SK-N-SH (cell line): ENCODE measurements at regions not wholly inside any gene's neighbourhood (a gene's known extent, or its start where the extent isn't known, plus 50 kb on each side); places are given as distances from the start of the nearest gene placed in this dataset.

Source experiments
- CTCF ChIA-PET: fragments of 300-600, 350-600 bp; formaldehyde crosslinking; extraction: SDS; loops from one replicate; lab custom pipeline; 2021; lab: Yijun Ruan, JAX
- POLR2A ChIA-PET: fragments of 350-600 bp; sonication (Branson Sonifier 250); formaldehyde crosslinking; extraction: SDS; loops from one replicate; lab custom pipeline; 2020; ENCODE audit warnings: antibody characterized with exemption, inconsistent platforms; lab: Yijun Ruan, JAX
- DNase-seq: peaks from one replicate; pipeline ENCODE4 v3.0.0; 2012
- H2AFZ ChIP-seq: fragments of 200-600 bp; sonication (generic); 2 replicates; pipeline ENCODE4 v1.8.1; 2016; ENCODE audit warnings: antibody characterized with exemption, mild to moderate bottlenecking, low read depth
- H3F3A ChIP-seq: fragments of 200-600 bp; sonication (generic); replicated peaks from 2 replicates; pipeline ENCODE3; 2016; ENCODE audit warnings: antibody characterized with exemption, mild to moderate bottlenecking; ENCODE audit not compliant: insufficient read depth
- H3K27ac ChIP-seq, 2 experiments: fragments of 200-500 bp in 1 of 2; fragments of 200-600 bp in 1 of 2; sonication (Bioruptor generic) in 1 of 2; sonication (generic), shearing (Covaris generic) in 1 of 2; 2 replicates each; pipeline versions ENCODE4 v1.5.1 to v1.6.1; 2014 to 2016; ENCODE audit warnings: low read depth in 2 of 2, inconsistent platforms in 1 of 2, low read length in 1 of 2, mild to moderate bottlenecking in 1 of 2, mixed read lengths in 1 of 2
- H3K27me3 ChIP-seq: fragments of 200-600 bp; sonication (generic), shearing (Covaris generic); 2 replicates; pipeline ENCODE4 v1.6.1; 2016; ENCODE audit warnings: mixed run types; ENCODE audit not compliant: insufficient read depth
- H3K36me3 ChIP-seq, 2 experiments: fragments of 200-500 bp in 1 of 2; fragments of 200-600 bp in 1 of 2; sonication (Bioruptor generic) in 1 of 2; sonication (generic) in 1 of 2; replicated peaks in 1 of 2; 2 replicates each; pipeline versions ENCODE3 to v1.5.1; 2014 to 2016; ENCODE audit warnings: low read length in 1 of 2, mild to moderate bottlenecking in 1 of 2; ENCODE audit not compliant: insufficient read depth in 2 of 2, control insufficient read depth in 1 of 2
- H3K4me1 ChIP-seq, 2 experiments: fragments of 200-500 bp in 1 of 2; fragments of 200-600 bp in 1 of 2; sonication (Bioruptor generic) in 1 of 2; sonication (generic), shearing (Covaris generic) in 1 of 2; 2 replicates each; pipeline versions ENCODE4 v1.5.1 to v1.6.1; 2014 to 2016; ENCODE audit warnings: low read depth in 1 of 2, low read length in 1 of 2, mixed run types in 1 of 2; ENCODE audit not compliant: insufficient read depth in 2 of 2, control insufficient read depth in 1 of 2
- H3K4me2 ChIP-seq: fragments of 200-600 bp; sonication (generic), shearing (Covaris generic); 2 replicates; pipeline ENCODE4 v1.6.1; 2017; ENCODE audit warnings: mixed run types
- H3K4me3 ChIP-seq, 2 experiments: fragments of 200-500 bp in 1 of 2; fragments of 200-600 bp in 1 of 2; sonication (Bioruptor generic) in 1 of 2; sonication (generic), shearing (Covaris generic) in 1 of 2; 2 replicates each; pipeline versions ENCODE4 v1.5.1 to v1.8.1; 2014 to 2016; ENCODE audit warnings: low read depth in 2 of 2, inconsistent platforms in 1 of 2, low read length in 1 of 2, mild to moderate bottlenecking in 1 of 2, mixed read lengths in 1 of 2, moderate library complexity in 1 of 2
- H3K79me2 ChIP-seq: fragments of 200-600 bp; sonication (generic); 2 replicates; pipeline ENCODE4 v1.8.1; 2017; ENCODE audit warnings: mild to moderate bottlenecking; ENCODE audit not compliant: insufficient read depth
- H3K9ac ChIP-seq: fragments of 200-600 bp; sonication (generic); 2 replicates; pipeline ENCODE4 v1.6.1; 2017; ENCODE audit warnings: mixed run types
- H3K9me2 ChIP-seq: fragments of 200-600 bp; sonication (generic); 2 replicates; pipeline ENCODE4 v1.6.1; 2017; ENCODE audit warnings: mixed run types
- H3K9me3 ChIP-seq: fragments of 200-600 bp; sonication (generic); 2 replicates; pipeline ENCODE4 v1.6.1; 2017; ENCODE audit warnings: mixed run types, mild to moderate bottlenecking, moderate library complexity
- H4K20me1 ChIP-seq: fragments of 200-600 bp; sonication (generic); 2 replicates; pipeline ENCODE4 v1.6.1; 2017; ENCODE audit warnings: mild to moderate bottlenecking, mixed run types; ENCODE audit not compliant: insufficient read depth
- CTCF ChIP-seq: fragments of 200-600 bp; sonication (generic); IDR thresholded peaks from 2 replicates; pipeline ENCODE4 v1.6.1; 2017; ENCODE audit warnings: antibody characterized with exemption, mild to moderate bottlenecking, moderate library complexity
- FOSL2 ChIP-seq: IDR thresholded peaks from 2 replicates; pipeline ENCODE4 v1.4.0; 2012; ENCODE audit warnings: low read depth, mild to moderate bottlenecking, moderate library complexity, borderline replicate concordance
- FOXJ3 ChIP-seq: sonication (generic); formaldehyde crosslinking; IDR thresholded peaks from 2 replicates; pipeline ENCODE4 v1.5.1; 2020; ENCODE audit warnings: mild to moderate bottlenecking, missing genetic modification reagents
- GATA2 ChIP-seq: sonication (generic); formaldehyde crosslinking; IDR thresholded peaks from 2 replicates; pipeline ENCODE4 v1.5.0; 2020; ENCODE audit warnings: mild to moderate bottlenecking, missing genetic modification reagents
- IRF3 ChIP-seq: fragments of 150-350 bp; IDR thresholded peaks from 2 replicates; pipeline ENCODE4 v1.6.1; 2016; ENCODE audit warnings: mild to moderate bottlenecking, low read depth, low read length
- NFIC ChIP-seq: IDR thresholded peaks from 2 replicates; pipeline ENCODE4 v1.4.0; 2012; ENCODE audit warnings: borderline replicate concordance
- PBX3 ChIP-seq: IDR thresholded peaks from 2 replicates; pipeline ENCODE4; 2012
- RAD21 ChIP-seq: IDR thresholded peaks from 2 replicates; pipeline ENCODE4 v1.6.1; 2012; ENCODE audit warnings: mild to moderate bottlenecking, low read length
- RFX5 ChIP-seq: IDR thresholded peaks from 2 replicates; pipeline ENCODE4 v1.6.1; 2012; ENCODE audit warnings: mild to moderate bottlenecking, improper control_type of control experiment, low read length
- TCF12 ChIP-seq: IDR thresholded peaks from 2 replicates; pipeline ENCODE4 v1.4.0; 2012
- YY1 ChIP-seq: IDR thresholded peaks from 2 replicates; pipeline ENCODE4 v1.4.0; 2012; ENCODE audit warnings: low read depth, mild to moderate bottlenecking
- WGBS: methylation state at CpG from one replicate; pipeline ENCODE4 v1.1.6; 2017; ENCODE audit warnings: low lambda C conversion rate; 5-methylcytosine and 5-hydroxymethylcytosine counted together

GRCh38 chr11:80517701-80518100 lies 1076.9 kb upstream of the TENM4 start (continued):
- TF ChIP-seq IRF3 (no peak), NFIC (no peak), CTCF (no peak), TCF12 (no peak)

- no peak for DNase-seq
- 7% methylated on average over 1 of the region's 1 CpG for WGBS
Measured at GRCh38 chr11:80515097-80515496, 1074.3 kb upstream of the TENM4 start.

More at GRCh38 chr11:80515097-80515496, 1074.3 kb upstream of the TENM4 start:
- no peaks in the 10 kb centered on the region for H3K9me2 ChIP-seq
- H3K9me3 ChIP-seq, result no peaks in the 10 kb centered on the region
- no peak overlapping the region for H3K4me2 ChIP-seq
- TF ChIP-seq FOXJ3 (CRISPR knock-in tag) (no peak), NFIC (no peak), RAD21 (no peak), GATA2 (CRISPR knock-in tag) (no peak), IRF3 (no peak), RFX5 (no peak), FOSL2 (no peak), YY1 (no peak), PBX3 (no peak)
- H2AFZ ChIP-seq, result no peak overlapping the region
- no peak overlapping the region for H3K9ac ChIP-seq
- no peaks in the 10 kb centered on the region for H3K27me3 ChIP-seq
- no peaks in the 10 kb centered on the region for H3F3A ChIP-seq
- H3K4me1 ChIP-seq, result no peaks in the 10 kb centered on the region
- H3K36me3 ChIP-seq, result no peaks in the 10 kb centered on the region
- ChIA-PET CTCF (interaction anchor here (1.2 kb wide), 1 partner anchor 10 kb away, joined by 3 read pairs; no protein-coding TSS in a partner anchor), POLR2A (no interaction called here)
- no peak overlapping the region for H3K4me3 ChIP-seq
- H3K79me2 ChIP-seq, result no peaks in the 10 kb centered on the region
- no peaks in the 10 kb centered on the region for H4K20me1 ChIP-seq
- no peak overlapping the region for H3K27ac ChIP-seq
